ENCODE measurements at regions not wholly inside any gene's neighbourhood (a gene's known extent, or its start where the extent isn't known, plus 50 kb on each side); places are given as distances from the start of the nearest gene placed in this dataset.

DNA sequence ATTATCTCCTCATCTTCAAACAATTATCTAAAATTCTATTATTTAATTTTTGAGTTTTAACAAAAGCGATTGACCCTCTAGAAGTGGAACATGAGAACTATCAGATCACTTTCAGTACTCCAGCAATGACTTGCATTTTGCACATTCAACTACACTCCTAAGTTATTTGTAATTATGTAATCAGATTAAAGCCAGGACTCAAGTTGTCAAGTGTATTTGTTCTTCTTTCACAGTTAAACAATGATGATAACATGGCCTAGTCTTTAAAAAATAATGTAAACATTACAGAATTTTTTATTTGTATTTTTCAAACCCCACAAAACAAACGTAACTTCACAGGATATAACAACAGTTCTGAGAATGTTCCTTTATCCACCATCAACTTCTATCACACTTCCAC lies 2148.9 kb upstream of the ACO1 start:
- H4K20me1 ChIP-seq (ENCODE audit: insufficient read depth, low read length) = no peaks in the 10 kb centered on the region
- H3K27me3 ChIP-seq (ENCODE audit: low read depth, low read length) = no peaks in the 10 kb centered on the region
- H3K79me2 ChIP-seq (ENCODE audit: low read length) = no peaks in the 10 kb centered on the region
- H3K36me3 ChIP-seq (replicated peaks; ENCODE audit: low read depth, low read length) = no peaks in the 10 kb centered on the region
- no peak overlapping the region for H3K4me2 ChIP-seq (ENCODE audit: low read length)
- no peak overlapping the region for H3K9ac ChIP-seq (ENCODE audit: low read length)
- H3K27ac ChIP-seq (ENCODE audit: low read length) = no peak overlapping the region
- no peak for TF ChIP-seq EZH2phosphoT487 (IDR thresholded peaks at IDR 0.05; ENCODE audit: low read depth)
- TF ChIP-seq, protein P1, sequence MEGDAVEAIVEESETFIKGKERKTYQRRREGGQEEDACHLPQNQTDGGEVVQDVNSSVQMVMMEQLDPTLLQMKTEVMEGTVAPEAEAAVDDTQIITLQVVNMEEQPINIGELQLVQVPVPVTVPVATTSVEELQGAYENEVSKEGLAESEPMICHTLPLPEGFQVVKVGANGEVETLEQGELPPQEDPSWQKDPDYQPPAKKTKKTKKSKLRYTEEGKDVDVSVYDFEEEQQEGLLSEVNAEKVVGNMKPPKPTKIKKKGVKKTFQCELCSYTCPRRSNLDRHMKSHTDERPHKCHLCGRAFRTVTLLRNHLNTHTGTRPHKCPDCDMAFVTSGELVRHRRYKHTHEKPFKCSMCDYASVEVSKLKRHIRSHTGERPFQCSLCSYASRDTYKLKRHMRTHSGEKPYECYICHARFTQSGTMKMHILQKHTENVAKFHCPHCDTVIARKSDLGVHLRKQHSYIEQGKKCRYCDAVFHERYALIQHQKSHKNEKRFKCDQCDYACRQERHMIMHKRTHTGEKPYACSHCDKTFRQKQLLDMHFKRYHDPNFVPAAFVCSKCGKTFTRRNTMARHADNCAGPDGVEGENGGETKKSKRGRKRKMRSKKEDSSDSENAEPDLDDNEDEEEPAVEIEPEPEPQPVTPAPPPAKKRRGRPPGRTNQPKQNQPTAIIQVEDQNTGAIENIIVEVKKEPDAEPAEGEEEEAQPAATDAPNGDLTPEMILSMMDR (IDR thresholded peaks at IDR 0.05; ENCODE audit: low read depth, low read length) = no peak
- H3K4me1 ChIP-seq (ENCODE audit: low read length) = no peaks in the 10 kb centered on the region
- H2AFZ ChIP-seq (ENCODE audit: low read depth, low read length) = no peak overlapping the region
- no peaks in the 10 kb centered on the region for H3K9me3 ChIP-seq (ENCODE audit: insufficient read depth, low read length)
- no peak overlapping the region for H3K4me3 ChIP-seq (ENCODE audit: low read length)

DNA sequence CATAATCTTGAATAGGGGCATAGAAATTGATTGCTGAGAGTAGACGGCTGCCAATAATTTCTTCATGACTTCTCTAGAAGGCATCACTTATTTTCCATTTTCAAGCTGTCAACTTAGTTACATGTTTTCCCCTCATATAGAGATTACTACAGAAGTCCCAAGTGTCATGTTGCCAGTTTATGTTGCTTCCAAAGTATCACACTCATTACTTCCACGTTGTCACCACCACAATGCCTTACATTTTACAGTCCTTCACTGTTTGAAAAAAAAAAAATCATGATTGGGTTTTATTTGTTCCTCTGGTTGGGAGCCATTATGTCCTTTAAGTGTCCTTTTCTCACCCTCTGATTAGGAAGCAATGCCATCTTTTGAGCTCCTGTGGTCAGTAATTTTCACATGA lies 2144.6 kb upstream of the ACO1 start:
- Histone ChIP-seq H2AFZ (ENCODE audit: low read depth, low read length) (no peak overlapping the region), H3K9ac (ENCODE audit: low read length) (no peak overlapping the region), H3K27me3 (ENCODE audit: low read depth, low read length) (no peaks in the 10 kb centered on the region), H3K4me2 (ENCODE audit: low read length) (no peak overlapping the region), H4K20me1 (ENCODE audit: insufficient read depth, low read length) (no peaks in the 10 kb centered on the region), H3K4me1 (ENCODE audit: low read length) (no peaks in the 10 kb centered on the region), H3K4me3 (ENCODE audit: low read length) (no peak overlapping the region), H3K79me2 (ENCODE audit: low read length) (no peaks in the 10 kb centered on the region), H3K27ac (ENCODE audit: low read length) (no peak overlapping the region), H3K9me3 (ENCODE audit: insufficient read depth, low read length) (no peaks in the 10 kb centered on the region), H3K36me3 (replicated peaks; ENCODE audit: low read depth, low read length) (no peaks in the 10 kb centered on the region)
- no peak for TF ChIP-seq EZH2phosphoT487 (IDR thresholded peaks at IDR 0.05; ENCODE audit: low read depth)
- TF ChIP-seq, protein P1 (IDR thresholded peaks at IDR 0.05; ENCODE audit: low read depth, low read length) = no peak

DNA sequence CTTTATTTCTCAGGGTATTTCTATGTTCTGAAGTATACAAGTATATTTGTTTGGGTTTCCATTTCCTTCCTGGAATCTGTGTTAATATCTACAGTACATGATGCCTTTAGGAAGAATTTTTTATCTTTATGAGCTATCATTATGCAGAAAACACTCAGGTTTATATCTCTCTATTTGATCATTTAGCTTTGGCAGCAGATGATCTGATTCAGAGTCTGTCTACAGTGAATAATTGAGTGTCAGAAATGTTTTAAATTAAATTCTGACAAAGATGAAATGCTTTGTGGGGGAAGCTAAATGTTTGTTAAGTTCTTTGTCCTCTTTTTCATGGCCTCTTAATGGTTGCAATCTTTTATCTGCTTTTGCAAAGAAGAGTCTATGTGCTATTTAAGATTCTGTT lies 2141.0 kb upstream of the ACO1 start:
- H3K36me3 ChIP-seq (replicated peaks; ENCODE audit: low read depth, low read length) = no peaks in the 10 kb centered on the region
- no peak overlapping the region for H3K4me2 ChIP-seq (ENCODE audit: low read length)
- H3K27ac ChIP-seq (ENCODE audit: low read length) = no peak overlapping the region
- H2AFZ ChIP-seq (ENCODE audit: low read depth, low read length) = no peak overlapping the region
- no peak overlapping the region for H3K9ac ChIP-seq (ENCODE audit: low read length)
- no peaks in the 10 kb centered on the region for H3K79me2 ChIP-seq (ENCODE audit: low read length)
- H3K4me1 ChIP-seq (ENCODE audit: low read length) = no peaks in the 10 kb centered on the region
- no peaks in the 10 kb centered on the region for H3K27me3 ChIP-seq (ENCODE audit: low read depth, low read length)
- H3K4me3 ChIP-seq (ENCODE audit: low read length) = no peak overlapping the region
- no peak for TF ChIP-seq EZH2phosphoT487 (IDR thresholded peaks at IDR 0.05; ENCODE audit: low read depth)
- TF ChIP-seq, protein P1 (IDR thresholded peaks at IDR 0.05; ENCODE audit: low read depth, low read length) = no peak
- no peaks in the 10 kb centered on the region for H4K20me1 ChIP-seq (ENCODE audit: insufficient read depth, low read length)
- H3K9me3 ChIP-seq (ENCODE audit: insufficient read depth, low read length) = no peaks in the 10 kb centered on the region

DNA sequence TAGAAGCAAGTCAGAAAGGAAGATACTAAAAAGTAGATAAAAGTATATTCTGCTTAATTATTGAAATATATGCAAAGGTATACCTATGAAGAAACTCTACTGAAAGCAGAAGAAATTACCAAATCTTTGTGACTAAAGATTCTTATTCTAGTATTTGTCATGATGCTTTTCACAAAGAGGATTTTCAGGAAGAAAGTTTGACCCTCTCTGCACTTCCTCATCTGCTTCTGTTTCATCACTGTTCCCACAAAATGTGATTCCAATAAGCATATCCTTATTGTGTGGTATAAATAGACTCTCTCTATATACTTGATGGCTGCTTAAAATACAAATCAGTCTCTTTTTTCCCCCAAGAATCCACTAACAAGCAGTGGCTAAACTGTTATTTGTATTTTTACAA lies 2139.6 kb upstream of the ACO1 start:
- Histone ChIP-seq H4K20me1 (ENCODE audit: insufficient read depth, low read length) (no peaks in the 10 kb centered on the region), H3K27ac (ENCODE audit: low read length) (no peak overlapping the region), H3K4me1 (ENCODE audit: low read length) (no peaks in the 10 kb centered on the region), H3K36me3 (replicated peaks; ENCODE audit: low read depth, low read length) (no peaks in the 10 kb centered on the region), H3K4me2 (ENCODE audit: low read length) (no peak overlapping the region), H2AFZ (ENCODE audit: low read depth, low read length) (no peak overlapping the region), H3K9ac (ENCODE audit: low read length) (no peak overlapping the region), H3K79me2 (ENCODE audit: low read length) (no peaks in the 10 kb centered on the region), H3K27me3 (ENCODE audit: low read depth, low read length) (no peaks in the 10 kb centered on the region), H3K4me3 (ENCODE audit: low read length) (no peak overlapping the region), H3K9me3 (ENCODE audit: insufficient read depth, low read length) (no peaks in the 10 kb centered on the region)
- TF ChIP-seq, protein P1 (IDR thresholded peaks at IDR 0.05; ENCODE audit: low read depth, low read length) = no peak
- no peak for TF ChIP-seq EZH2phosphoT487 (IDR thresholded peaks at IDR 0.05; ENCODE audit: low read depth)
